WERI-Rb-1 (cell line): ENCODE measurements at regions not wholly inside any gene's neighbourhood (a gene's known extent, or its start where the extent isn't known, plus 50 kb on each side); places are given as distances from the start of the nearest gene placed in this dataset.

Source experiments
- DNase-seq: peaks from one replicate; pipeline ENCODE4 v3.0.0-alpha.2; 2020
- H3K27ac ChIP-seq: fragments of 250-450 bp; sonication (Bioruptor Pico); 2 replicates; pipeline ENCODE4 v1.5.1; 2020; ENCODE audit warnings: mild to moderate bottlenecking, moderate library complexity
- H3K27me3 ChIP-seq: fragments of 250-450 bp; sonication (Bioruptor Pico); 2 replicates; pipeline ENCODE4 v1.5.1; 2021; ENCODE audit warnings: mild to moderate bottlenecking, low read depth, moderate library complexity; ENCODE audit not compliant: insufficient read depth, severe bottlenecking
- H3K36me3 ChIP-seq: fragments of 250-450 bp; sonication (Bioruptor Pico); 2 replicates; pipeline ENCODE4 v1.5.1; 2020; ENCODE audit warnings: mild to moderate bottlenecking, moderate library complexity
- H3K4me3 ChIP-seq: 2 replicates; pipeline ENCODE4 v1.5.1; 2011; ENCODE audit warnings: low read depth, mild to moderate bottlenecking, control low read depth, low read length
- H3K9me3 ChIP-seq: fragments of 250-450 bp; sonication (Bioruptor Pico); 2 replicates; pipeline ENCODE4 v1.5.1; 2021; ENCODE audit warnings: mild to moderate bottlenecking, moderate library complexity; ENCODE audit not compliant: severe bottlenecking
- CTCF ChIP-seq: IDR thresholded peaks from 2 replicates; pipeline ENCODE4 v1.5.1; 2011; ENCODE audit warnings: low read depth, mild to moderate bottlenecking, control low read depth, inconsistent platforms, low read length

GRCh38 chr3:182375916-182376315 lies 417.4 kb upstream of the ATP11B start:
- no peak for DNase-seq
- H3K9me3 ChIP-seq: no peaks in the 10 kb centered on the region
- no peaks in the 10 kb centered on the region for H3K36me3 ChIP-seq
- H3K27ac ChIP-seq: no peak overlapping the region
- no peak overlapping the region for H3K4me3 ChIP-seq
- peaks cover 85% of the 10 kb centered on the region for H3K27me3 ChIP-seq
- TF ChIP-seq CTCF: no peak

GRCh38 chr3:182382112-182382857 lies 411.0 kb upstream of the ATP11B start:
- H3K9me3 ChIP-seq: no peaks in the 10 kb centered on the region
- DNase-seq: no peak
- H3K4me3 ChIP-seq: no peak overlapping the region
- peaks cover 58% of the 10 kb centered on the region for H3K27me3 ChIP-seq
- H3K36me3 ChIP-seq: no peaks in the 10 kb centered on the region
- H3K27ac ChIP-seq: no peak overlapping the region
- no peak for TF ChIP-seq CTCF

- Histone ChIP-seq H3K27me3 (peaks cover 47% of the 10 kb centered on the region), H3K27ac (no peak overlapping the region), H3K36me3 (no peaks in the 10 kb centered on the region), H3K4me3 (no peak overlapping the region), H3K9me3 (no peaks in the 10 kb centered on the region)
- TF ChIP-seq CTCF: no peak
- no peak for DNase-seq
Measured at GRCh38 chr3:182384221-182384620, 409.1 kb upstream of the ATP11B start.

GRCh38 chr3:182385356-182385755 lies 407.9 kb upstream of the ATP11B start:
- Histone ChIP-seq H3K4me3 (no peak overlapping the region), H3K27ac (no peak overlapping the region), H3K9me3 (no peaks in the 10 kb centered on the region), H3K36me3 (no peaks in the 10 kb centered on the region), H3K27me3 (peaks cover 48% of the 10 kb centered on the region)
- DNase-seq: no peak
- TF ChIP-seq CTCF: no peak

- Histone ChIP-seq H3K9me3 (no peaks in the 10 kb centered on the region), H3K27me3 (peaks cover 57% of the 10 kb centered on the region), H3K4me3 (no peak overlapping the region), H3K27ac (no peak overlapping the region), H3K36me3 (no peaks in the 10 kb centered on the region)
- DNase-seq: no peak
- TF ChIP-seq CTCF: no peak
Measured at GRCh38 chr3:182388506-182388905, 404.8 kb upstream of the ATP11B start.
